Liver (tissue), 3 donors: ENCODE measurements at regions not wholly inside any gene's neighbourhood (a gene's known extent, or its start where the extent isn't known, plus 50 kb on each side); places are given as distances from the start of the nearest gene placed in this dataset.

Experiments used
- CTCF ChIP-seq: fragments of 150-350 bp; IDR thresholded peaks from 2 replicates; pipeline ENCODE4 v1.5.1; 2017; ENCODE audit warnings: improper control_type of control experiment, low read depth, low read length; ENCODE audit not compliant: missing input control
- FOXA1 ChIP-seq: IDR thresholded peaks from 2 replicates; pipeline ENCODE4 v1.6.1; 2016; ENCODE audit warnings: antibody characterized with exemption
- GABPA ChIP-seq, 2 donors: IDR thresholded peaks in 1 of 2; conservative IDR thresholded peaks in 1 of 2; 2 replicates each; pipeline ENCODE4 v1.6.1; 2016; ENCODE audit warnings: antibody characterized with exemption in 2 of 2, mild to moderate bottlenecking in 1 of 2, moderate library complexity in 1 of 2
- RAD21 ChIP-seq, 2 donors: IDR thresholded peaks; 2 replicates each; pipeline ENCODE4 v1.6.1; 2016; ENCODE audit warnings: antibody characterized with exemption in 2 of 2, mild to moderate bottlenecking in 2 of 2
- REST ChIP-seq: IDR thresholded peaks from 2 replicates; pipeline ENCODE4 v1.6.1; 2016; ENCODE audit warnings: antibody characterized with exemption, mild to moderate bottlenecking
- TAF1 ChIP-seq: conservative IDR thresholded peaks from 2 replicates; pipeline ENCODE4 v1.6.1; 2016; ENCODE audit warnings: antibody characterized with exemption, mild to moderate bottlenecking
- YY1 ChIP-seq: IDR thresholded peaks from 2 replicates; pipeline ENCODE4 v1.6.1; 2016; ENCODE audit warnings: antibody characterized with exemption, mild to moderate bottlenecking
- TF ChIP-seq, protein P1 (sequence below): IDR thresholded peaks from 2 replicates; pipeline ENCODE4 v1.6.1; 2016; ENCODE audit warnings: antibody characterized with exemption
- donor health status: healthy.
- donor health status: healthy.

GRCh38 chr9:12065686-12066085, 627.5 kb upstream of the TYRP1 start:
- TF ChIP-seq CTCF = no peak
- TF ChIP-seq TAF1 = no peak
- TF ChIP-seq, protein P1, sequence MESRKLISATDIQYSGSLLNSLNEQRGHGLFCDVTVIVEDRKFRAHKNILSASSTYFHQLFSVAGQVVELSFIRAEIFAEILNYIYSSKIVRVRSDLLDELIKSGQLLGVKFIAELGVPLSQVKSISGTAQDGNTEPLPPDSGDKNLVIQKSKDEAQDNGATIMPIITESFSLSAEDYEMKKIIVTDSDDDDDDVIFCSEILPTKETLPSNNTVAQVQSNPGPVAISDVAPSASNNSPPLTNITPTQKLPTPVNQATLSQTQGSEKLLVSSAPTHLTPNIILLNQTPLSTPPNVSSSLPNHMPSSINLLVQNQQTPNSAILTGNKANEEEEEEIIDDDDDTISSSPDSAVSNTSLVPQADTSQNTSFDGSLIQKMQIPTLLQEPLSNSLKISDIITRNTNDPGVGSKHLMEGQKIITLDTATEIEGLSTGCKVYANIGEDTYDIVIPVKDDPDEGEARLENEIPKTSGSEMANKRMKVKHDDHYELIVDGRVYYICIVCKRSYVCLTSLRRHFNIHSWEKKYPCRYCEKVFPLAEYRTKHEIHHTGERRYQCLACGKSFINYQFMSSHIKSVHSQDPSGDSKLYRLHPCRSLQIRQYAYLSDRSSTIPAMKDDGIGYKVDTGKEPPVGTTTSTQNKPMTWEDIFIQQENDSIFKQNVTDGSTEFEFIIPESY = no peak
- no peak for TF ChIP-seq REST
- no peak for TF ChIP-seq RAD21 (IDR thresholded peaks at IDR 0.05)
- TF ChIP-seq GABPA (IDR thresholded peaks at IDR 0.05 in 1 of 2, conservative IDR thresholded peaks at IDR 0.05 in 1 of 2) = no peak
- no peak for TF ChIP-seq FOXA1
- no peak for TF ChIP-seq YY1
